ENCODE measurements at regions not wholly inside any gene's neighbourhood (a gene's known extent, or its start where the extent isn't known, plus 50 kb on each side); places are given as distances from the start of the nearest gene placed in this dataset.
"Not testable (repeated sequence)": the region's sequence is repeated elsewhere in the genome, so short reads cannot be mapped to it uniquely, and the experiment has no call there.

DNA sequence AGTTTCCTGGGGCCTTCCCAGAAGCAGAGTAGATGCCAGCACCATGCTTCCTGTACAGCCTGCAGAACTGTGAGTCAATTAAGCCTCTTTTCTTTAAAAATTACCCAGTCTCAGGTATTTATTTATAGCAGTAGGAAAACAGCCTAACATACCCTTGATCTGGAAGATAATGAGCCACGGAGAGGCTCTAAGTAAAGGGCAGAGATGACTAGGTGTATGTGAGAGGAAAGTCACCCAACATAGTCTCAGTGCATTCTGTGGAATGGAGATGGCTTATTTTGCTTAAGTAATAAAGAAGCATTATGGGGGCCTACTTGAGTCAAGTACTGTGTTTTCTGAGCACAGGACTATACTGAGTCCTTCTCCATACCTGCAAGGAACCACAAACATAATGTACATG lies 199.5 kb downstream of the CPEB2 start:
- intact Hi-C loops (cut with DNase I) = no loop called here
- no peak for DNase-seq
- TF ChIP-seq, protein P1, sequence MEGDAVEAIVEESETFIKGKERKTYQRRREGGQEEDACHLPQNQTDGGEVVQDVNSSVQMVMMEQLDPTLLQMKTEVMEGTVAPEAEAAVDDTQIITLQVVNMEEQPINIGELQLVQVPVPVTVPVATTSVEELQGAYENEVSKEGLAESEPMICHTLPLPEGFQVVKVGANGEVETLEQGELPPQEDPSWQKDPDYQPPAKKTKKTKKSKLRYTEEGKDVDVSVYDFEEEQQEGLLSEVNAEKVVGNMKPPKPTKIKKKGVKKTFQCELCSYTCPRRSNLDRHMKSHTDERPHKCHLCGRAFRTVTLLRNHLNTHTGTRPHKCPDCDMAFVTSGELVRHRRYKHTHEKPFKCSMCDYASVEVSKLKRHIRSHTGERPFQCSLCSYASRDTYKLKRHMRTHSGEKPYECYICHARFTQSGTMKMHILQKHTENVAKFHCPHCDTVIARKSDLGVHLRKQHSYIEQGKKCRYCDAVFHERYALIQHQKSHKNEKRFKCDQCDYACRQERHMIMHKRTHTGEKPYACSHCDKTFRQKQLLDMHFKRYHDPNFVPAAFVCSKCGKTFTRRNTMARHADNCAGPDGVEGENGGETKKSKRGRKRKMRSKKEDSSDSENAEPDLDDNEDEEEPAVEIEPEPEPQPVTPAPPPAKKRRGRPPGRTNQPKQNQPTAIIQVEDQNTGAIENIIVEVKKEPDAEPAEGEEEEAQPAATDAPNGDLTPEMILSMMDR (IDR thresholded peaks at IDR 0.05) = no peak

DNA sequence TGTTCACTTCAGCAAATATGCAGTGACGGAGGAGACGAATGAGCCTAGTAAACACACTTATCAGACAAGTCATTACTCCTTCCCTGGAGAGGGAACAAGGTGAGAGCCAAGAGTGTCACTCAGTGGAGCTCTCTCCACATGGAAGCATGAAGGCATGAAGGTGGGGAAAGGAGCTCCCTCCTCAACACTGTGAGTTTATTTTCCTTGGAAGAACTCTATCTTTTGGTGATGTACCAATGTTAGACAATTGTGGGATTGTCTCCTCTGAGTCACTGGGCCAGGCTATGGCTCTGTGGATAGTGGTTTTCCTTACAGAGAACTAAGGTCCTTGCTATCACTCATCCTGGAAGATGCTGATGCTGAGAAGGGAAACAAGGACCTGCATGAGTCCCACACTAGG lies 200.2 kb downstream of the CPEB2 start:
- no peak for DNase-seq
- Histone ChIP-seq H3K27ac (no peak overlapping the region), H3K9me3 (peaks cover 10% of the 10 kb centered on the region), H3K27me3 (ENCODE audit: low read depth) (no peaks in the 10 kb centered on the region), H3K4me1 (no peaks in the 10 kb centered on the region), H3K36me3 (no peaks in the 10 kb centered on the region), H3K4me3 (no peak overlapping the region)
- no peak for ATAC-seq
- intact Hi-C loops (cut with DNase I) = no loop called here
- TF ChIP-seq, protein P1 (IDR thresholded peaks at IDR 0.05) = no peak

More for the DNA sequence above, 199.5 kb downstream of the CPEB2 start:
- no peaks in the 10 kb centered on the region for H3K36me3 ChIP-seq
- H3K27ac ChIP-seq = no peak overlapping the region
- no peaks in the 10 kb centered on the region for H3K27me3 ChIP-seq (ENCODE audit: low read depth)
- H3K4me3 ChIP-seq = no peak overlapping the region
- H3K9me3 ChIP-seq = peaks cover 9% of the 10 kb centered on the region
- H3K4me1 ChIP-seq = no peaks in the 10 kb centered on the region
- ATAC-seq = no peak

DNA sequence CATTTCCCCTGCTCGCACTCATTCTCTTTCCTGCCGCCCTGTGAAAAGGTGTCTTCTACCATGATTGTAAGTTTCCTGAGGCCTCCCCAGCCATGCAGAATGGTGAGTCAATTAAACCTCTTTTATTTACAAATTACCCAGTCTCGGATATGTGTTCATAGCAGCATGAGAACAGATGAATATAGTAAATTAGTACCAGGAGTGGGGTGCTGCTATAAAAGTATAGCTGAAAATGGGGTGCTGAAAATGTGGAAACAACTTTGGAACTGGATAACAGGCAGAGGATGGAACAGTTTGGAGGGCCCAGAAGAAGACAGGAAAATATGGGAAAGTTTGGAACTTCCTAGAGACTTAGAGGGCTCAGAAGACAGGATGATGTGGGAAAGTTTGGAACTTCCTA lies 204.2 kb downstream of the CPEB2 start:
- H3K27ac ChIP-seq; intact Hi-C loops (cut with DNase I): not testable (repeated sequence)

DNA sequence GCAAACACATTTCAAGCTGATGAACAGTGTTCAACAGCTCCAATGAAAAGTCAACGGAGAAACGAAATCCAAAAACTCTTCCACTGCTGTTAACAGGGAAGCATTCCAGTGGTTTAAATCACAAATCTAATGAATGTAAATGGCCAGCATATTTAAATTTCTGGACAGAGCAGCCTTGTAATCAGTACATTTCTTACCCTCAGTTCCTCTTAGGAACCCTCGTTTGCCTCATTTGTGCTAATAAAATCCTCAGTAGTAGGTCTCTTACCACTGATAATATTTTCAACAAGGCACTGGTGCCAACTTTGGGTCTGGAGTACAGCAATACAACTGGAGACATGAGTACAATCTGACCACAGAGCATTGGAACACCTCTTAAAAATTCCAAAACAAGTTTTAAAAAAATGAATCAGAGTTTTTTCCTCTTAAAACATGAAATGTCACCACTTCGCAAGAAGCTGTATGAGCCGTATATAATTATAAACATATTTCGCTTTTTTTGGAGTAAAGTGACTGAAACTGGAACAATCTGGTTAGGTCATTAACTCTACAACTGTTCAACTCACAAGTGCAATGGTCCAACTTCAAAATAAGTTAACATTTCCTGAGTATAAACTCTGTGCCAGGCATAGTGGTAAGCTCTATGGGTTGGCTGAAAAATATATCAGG lies 211.2 kb downstream of the CPEB2 start:
- ATAC-seq (no peak), DNase-seq (no peak)
- Histone ChIP-seq H3K27ac (no peak overlapping the region), H3K9me3 (no peaks in the 10 kb centered on the region), H3K27me3 (ENCODE audit: low read depth) (no peaks in the 10 kb centered on the region), H3K36me3 (no peaks in the 10 kb centered on the region), H3K4me3 (no peak overlapping the region), H3K4me1 (no peaks in the 10 kb centered on the region)
- TF ChIP-seq, protein P1 (IDR thresholded peaks at IDR 0.05) = no peak
- intact Hi-C loops (cut with DNase I) = no loop called here

More for the DNA sequence above, 204.2 kb downstream of the CPEB2 start:
- not testable (repeated sequence) for H3K27me3 ChIP-seq (ENCODE audit: low read depth); H3K4me1 ChIP-seq; H3K36me3 ChIP-seq; H3K4me3 ChIP-seq; DNase-seq; ATAC-seq
- peaks cover 10% of the 10 kb centered on the region for H3K9me3 ChIP-seq

DNA sequence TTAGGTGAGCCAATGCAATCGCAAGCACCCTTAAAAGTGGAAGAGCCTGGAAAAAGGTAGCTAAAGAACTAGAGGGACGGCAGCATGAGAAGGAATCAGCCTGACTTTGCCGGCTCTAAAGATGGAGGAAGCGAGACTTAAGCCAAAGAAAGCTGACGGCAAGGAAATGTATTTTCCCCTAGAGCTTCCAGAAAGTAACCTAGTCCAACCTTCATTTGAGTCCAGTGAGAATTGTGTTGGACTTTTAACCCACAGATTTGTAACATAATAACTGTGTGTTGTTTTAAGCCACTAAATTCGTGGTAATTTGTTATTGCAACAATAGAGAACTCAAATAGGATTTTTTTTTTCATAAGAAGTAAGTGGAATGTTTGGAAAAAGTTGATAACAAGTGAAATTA lies 212.7 kb upstream of the C1QTNF7 start:
- DNase-seq (no peak), ATAC-seq (no peak)
- H3K36me3 ChIP-seq = no peaks in the 10 kb centered on the region
- H3K9me3 ChIP-seq = no peaks in the 10 kb centered on the region
- TF ChIP-seq, protein P1 (IDR thresholded peaks at IDR 0.05) = no peak
- intact Hi-C loops (cut with DNase I) = no loop called here
- no peaks in the 10 kb centered on the region for H3K4me1 ChIP-seq
- H3K4me3 ChIP-seq = no peak overlapping the region
- H3K27me3 ChIP-seq (ENCODE audit: low read depth) = no peaks in the 10 kb centered on the region
- H3K27ac ChIP-seq = no peak overlapping the region

DNA sequence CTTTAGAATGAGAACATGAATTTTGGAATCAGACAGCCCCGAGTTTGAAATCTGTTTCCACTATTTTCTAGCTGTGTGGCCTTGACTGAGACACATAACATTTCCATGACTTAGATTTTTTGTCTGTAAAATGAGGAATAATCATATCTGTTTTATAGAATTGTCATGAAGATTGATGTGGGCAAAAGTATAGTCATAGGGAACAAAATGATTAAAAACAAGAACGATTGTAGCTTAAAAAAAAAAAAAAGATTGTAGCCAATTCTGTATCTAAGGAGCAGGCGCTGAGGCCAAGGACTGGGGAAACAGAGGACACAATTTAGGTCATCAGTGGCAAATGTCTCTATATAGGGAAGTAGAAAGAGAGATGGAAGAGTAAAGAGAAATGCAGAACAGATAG lies 201.6 kb upstream of the C1QTNF7 start:
- ATAC-seq (no peak), DNase-seq (no peak)
- no peaks in the 10 kb centered on the region for H3K9me3 ChIP-seq
- TF ChIP-seq, protein P1 (IDR thresholded peaks at IDR 0.05) = no peak
- intact Hi-C loops (cut with DNase I) = no loop called here
- H3K27ac ChIP-seq = no peak overlapping the region
- H3K27me3 ChIP-seq (ENCODE audit: low read depth) = no peaks in the 10 kb centered on the region
- H3K36me3 ChIP-seq = no peaks in the 10 kb centered on the region
- H3K4me3 ChIP-seq = no peak overlapping the region
- no peaks in the 10 kb centered on the region for H3K4me1 ChIP-seq

Measured in lower lobe of right lung (tissue), 2 donors.